Activated CD4-positive, alpha-beta T cell treated with anti-CD3 and anti-CD28 coated beads, Interleukin-2, amount 10 ng/mL, durations not matched to agents 24 days and 14 days (primary cell): ENCODE measurements at regions not wholly inside any gene's neighbourhood (a gene's known extent, or its start where the extent isn't known, plus 50 kb on each side); places are given as distances from the start of the nearest gene placed in this dataset.

ENCODE experiments used
- DNase-seq: peaks from one replicate; pipeline ENCODE4 v3.0.0; 2022
- H3K27ac Mint-ChIP-seq: one replicate; pipeline ENCODE4 v1.8.0; 2022; ENCODE audit warnings: mild to moderate bottlenecking, mixed read lengths
- H3K27me3 Mint-ChIP-seq: one replicate; pipeline ENCODE4 v1.8.0; 2022; ENCODE audit warnings: mixed read lengths
- H3K36me3 Mint-ChIP-seq: one replicate; pipeline ENCODE4 v1.8.0; 2022; ENCODE audit warnings: low read depth, mild to moderate bottlenecking, mixed read lengths
- H3K4me1 Mint-ChIP-seq: one replicate; pipeline ENCODE4 v1.8.0; 2021; ENCODE audit warnings: mixed read lengths
- H3K4me3 Mint-ChIP-seq: one replicate; pipeline ENCODE4 v1.8.0; 2022; ENCODE audit warnings: mild to moderate bottlenecking, moderate library complexity, mixed read lengths
- H3K9me3 Mint-ChIP-seq: one replicate; pipeline ENCODE4 v1.8.0; 2021; ENCODE audit warnings: mixed read lengths
- intact Hi-C: fragments of 100-400 bp; cut with micrococcal nuclease; formaldehyde crosslinking; loops from one replicate; pipeline ENCODE4 v1.15.1; 2023

- Mint-ChIP-seq H3K36me3 (no peaks in the 10 kb centered on the region), H3K4me1 (no peaks in the 10 kb centered on the region), H3K27me3 (peaks cover 19% of the 10 kb centered on the region), H3K4me3 (no peak overlapping the region), H3K27ac (no peak overlapping the region), H3K9me3 (no peaks in the 10 kb centered on the region)
- no peak for DNase-seq
- intact Hi-C loops: no loop called here
Measured at GRCh38 chr13:42706286-42706685, 75.1 kb upstream of the FAM216B start.

- no peaks in the 10 kb centered on the region for H3K4me1 Mint-ChIP-seq
- no peak for DNase-seq
- H3K9me3 Mint-ChIP-seq: no peaks in the 10 kb centered on the region
- H3K27ac Mint-ChIP-seq: no peak overlapping the region
- intact Hi-C loops: no loop called here
- H3K27me3 Mint-ChIP-seq: peaks cover 18% of the 10 kb centered on the region
- H3K36me3 Mint-ChIP-seq: no peaks in the 10 kb centered on the region
- H3K4me3 Mint-ChIP-seq: no peak overlapping the region
Measured at GRCh38 chr13:42707048-42707447, 74.3 kb upstream of the FAM216B start.

- Mint-ChIP-seq H3K4me1 (no peaks in the 10 kb centered on the region), H3K4me3 (no peak overlapping the region), H3K36me3 (no peaks in the 10 kb centered on the region), H3K27me3 (peaks cover 14% of the 10 kb centered on the region), H3K27ac (no peak overlapping the region), H3K9me3 (no peaks in the 10 kb centered on the region)
- intact Hi-C loops: no loop called here
- no peak for DNase-seq
Measured at GRCh38 chr13:42707586-42707985, 73.8 kb upstream of the FAM216B start.

- H3K36me3 Mint-ChIP-seq: no peaks in the 10 kb centered on the region
- H3K4me1 Mint-ChIP-seq: no peaks in the 10 kb centered on the region
- intact Hi-C loops: no loop called here
- no peak overlapping the region for H3K27ac Mint-ChIP-seq
- peaks cover 14% of the 10 kb centered on the region for H3K27me3 Mint-ChIP-seq
- no peak overlapping the region for H3K4me3 Mint-ChIP-seq
- DNase-seq: no peak
- H3K9me3 Mint-ChIP-seq: no peaks in the 10 kb centered on the region
Measured at GRCh38 chr13:42708391-42708790, 73.0 kb upstream of the FAM216B start.

- H3K9me3 Mint-ChIP-seq: no peaks in the 10 kb centered on the region
- no peak overlapping the region for H3K27ac Mint-ChIP-seq
- no peak for DNase-seq
- intact Hi-C loops: no loop called here
- no peaks in the 10 kb centered on the region for H3K36me3 Mint-ChIP-seq
- H3K4me3 Mint-ChIP-seq: no peak overlapping the region
- peaks cover 10% of the 10 kb centered on the region for H3K27me3 Mint-ChIP-seq
- H3K4me1 Mint-ChIP-seq: no peaks in the 10 kb centered on the region
Measured at GRCh38 chr13:42709276-42709675, 72.1 kb upstream of the FAM216B start.

- DNase-seq: no peak
- intact Hi-C loops: no loop called here
- Mint-ChIP-seq H3K4me1 (peaks cover 7% of the 10 kb centered on the region), H3K36me3 (no peaks in the 10 kb centered on the region), H3K4me3 (no peak overlapping the region), H3K27me3 (peaks cover 16% of the 10 kb centered on the region), H3K27ac (no peak overlapping the region), H3K9me3 (no peaks in the 10 kb centered on the region)
Measured at GRCh38 chr13:42715909-42716308, 65.5 kb upstream of the FAM216B start.

- DNase-seq: no peak
- Mint-ChIP-seq H3K27ac (no peak overlapping the region), H3K27me3 (peaks cover 17% of the 10 kb centered on the region), H3K36me3 (no peaks in the 10 kb centered on the region), H3K4me1 (peaks cover 7% of the 10 kb centered on the region), H3K4me3 (no peak overlapping the region), H3K9me3 (no peaks in the 10 kb centered on the region)
- intact Hi-C loops: no loop called here
Measured at GRCh38 chr13:42717176-42717575, 64.2 kb upstream of the FAM216B start.

GRCh38 chr13:42720113-42720857 lies 61.1 kb upstream of the FAM216B start:
- Mint-ChIP-seq H3K9me3 (no peaks in the 10 kb centered on the region), H3K4me3 (no peak overlapping the region), H3K4me1 (peaks cover 7% of the 10 kb centered on the region), H3K36me3 (no peaks in the 10 kb centered on the region), H3K27ac (no peak overlapping the region), H3K27me3 (peaks cover 16% of the 10 kb centered on the region)
- intact Hi-C loops: no loop called here
- no peak for DNase-seq

GRCh38 chr13:42720858-42721219 lies 60.5 kb upstream of the FAM216B start:
- Mint-ChIP-seq H3K4me3 (no peak overlapping the region), H3K4me1 (peaks cover 7% of the 10 kb centered on the region), H3K27ac (no peak overlapping the region), H3K36me3 (no peaks in the 10 kb centered on the region), H3K27me3 (peaks cover 16% of the 10 kb centered on the region), H3K9me3 (no peaks in the 10 kb centered on the region)
- intact Hi-C loops: no loop called here
- DNase-seq: no peak

GRCh38 chr13:42722883-42723539 lies 58.4 kb upstream of the FAM216B start:
- H3K4me1 Mint-ChIP-seq: peaks cover 7% of the 10 kb centered on the region
- H3K9me3 Mint-ChIP-seq: no peaks in the 10 kb centered on the region
- no peak for DNase-seq
- H3K27me3 Mint-ChIP-seq: peaks cover 13% of the 10 kb centered on the region
- no peak overlapping the region for H3K4me3 Mint-ChIP-seq
- H3K27ac Mint-ChIP-seq: no peak overlapping the region
- intact Hi-C loops: no loop called here
- H3K36me3 Mint-ChIP-seq: no peaks in the 10 kb centered on the region

- Mint-ChIP-seq H3K36me3 (no peaks in the 10 kb centered on the region), H3K4me1 (no peaks in the 10 kb centered on the region), H3K9me3 (no peaks in the 10 kb centered on the region), H3K27me3 (peaks cover 13% of the 10 kb centered on the region), H3K27ac (no peak overlapping the region), H3K4me3 (no peak overlapping the region)
- DNase-seq: no peak
- intact Hi-C loops: no loop called here
Measured at GRCh38 chr13:42728507-42729180, 52.7 kb upstream of the FAM216B start.

- no peaks in the 10 kb centered on the region for H3K36me3 Mint-ChIP-seq
- H3K4me3 Mint-ChIP-seq: no peak overlapping the region
Measured at GRCh38 chr13:42729857-42730402, 51.5 kb upstream of the FAM216B start.

More at GRCh38 chr13:42729857-42730402, 51.5 kb upstream of the FAM216B start:
- DNase-seq: no peak
- Mint-ChIP-seq H3K27ac (no peak overlapping the region), H3K4me1 (no peaks in the 10 kb centered on the region), H3K27me3 (peaks cover 15% of the 10 kb centered on the region), H3K9me3 (no peaks in the 10 kb centered on the region)
- intact Hi-C loops: no loop called here
